Sigmoid colon (tissue), 6 donors: ENCODE measurements at regions not wholly inside any gene's neighbourhood (a gene's known extent, or its start where the extent isn't known, plus 50 kb on each side); places are given as distances from the start of the nearest gene placed in this dataset.

ENCODE experiments used
- DNase-seq: peaks from one replicate; pipeline ENCODE4 v3.0.0-alpha.2; 2019
- H3K27ac ChIP-seq, 4 donors: fragments of 200-600 bp; sonication (generic); one replicate each; pipeline ENCODE4 v1.5.1; 2016 to 2019; ENCODE audit warnings: mild to moderate bottlenecking in 1 of 4
- H3K27me3 ChIP-seq, 3 donors: fragments of 200-600 bp; sonication (generic); one replicate each; pipeline ENCODE4 v1.5.1; 2019; ENCODE audit warnings: mild to moderate bottlenecking in 1 of 3
- H3K36me3 ChIP-seq, 4 donors: fragments of 200-600 bp; sonication (generic); one replicate each; pipeline ENCODE4 v1.5.1; 2016 to 2019
- H3K4me1 ChIP-seq, 4 donors: fragments of 200-600 bp; sonication (generic); one replicate each; pipeline ENCODE4 v1.5.1; 2017 to 2019
- H3K4me3 ChIP-seq, 4 donors: fragments of 200-600 bp; sonication (generic); one replicate each; pipeline ENCODE4 v1.5.1; 2017 to 2019; ENCODE audit warnings: mild to moderate bottlenecking in 2 of 4, moderate library complexity in 1 of 4
- H3K9me3 ChIP-seq, 4 donors: fragments of 200-600 bp in 3 of 4; sonication (generic) in 3 of 4; one replicate each; pipeline versions ENCODE4 v1.5.1 to v1.6.1; 2013 to 2019
- CTCF ChIP-seq, 4 experiments: fragments of 450-650 bp in 3 of 4; fragments of 200-600 bp in 1 of 4; IDR thresholded peaks; one replicate each; pipeline ENCODE4 v1.5.1; 2016 to 2019; ENCODE audit warnings: antibody characterized with exemption in 4 of 4, mild to moderate bottlenecking in 3 of 4, moderate library complexity in 2 of 4
- EP300 ChIP-seq, 4 donors: sonication (generic); formaldehyde crosslinking; IDR thresholded peaks; one replicate each; pipeline ENCODE4 v1.6.1; 2017; ENCODE audit warnings: antibody characterized with exemption in 4 of 4
- POLR2A ChIP-seq, 2 donors: fragments of 450-650 bp; IDR thresholded peaks; one replicate each; pipeline ENCODE4 v1.6.1; 2016; ENCODE audit warnings: antibody characterized with exemption in 2 of 2, mild to moderate bottlenecking in 2 of 2, moderate library complexity in 2 of 2
- POLR2AphosphoS5 ChIP-seq, 4 donors: sonication (generic); formaldehyde crosslinking; IDR thresholded peaks; one replicate each; pipeline ENCODE4 v1.6.1; 2017; ENCODE audit warnings: antibody characterized with exemption in 4 of 4
- WGBS, 2 donors: extraction: QIAGEN DNeasy Blood & Tissue Kit; methylation state at CpG; one replicate each; pipeline ENCODE4 v1.1.7; 2013; 5-methylcytosine and 5-hydroxymethylcytosine counted together
- intact Hi-C: fragments of 100-400 bp; cut with DNase I; formaldehyde crosslinking; loops from one replicate; pipeline ENCODE4 v1.15.1; 2023
- donor health status: healthy with polysubstance abuse.
- donor health status: healthy.

GRCh38 chr20:51280047-51280446, 257.1 kb upstream of the KCNG1 start:
- intact Hi-C loops, result no loop called here
- H3K4me1 ChIP-seq, result peaks cover 0 to 5% (median 0%) of the 10 kb centered on the region in 4 donors
- H3K4me3 ChIP-seq, result no peak overlapping the region
- H3K27me3 ChIP-seq, result peaks cover 0 to 41% (median 7%) of the 10 kb centered on the region in 3 donors
- H3K36me3 ChIP-seq, result no peaks in the 10 kb centered on the region
- H3K27ac ChIP-seq, result no peak overlapping the region
- DNase-seq, result no peak
- TF ChIP-seq EP300 (IDR thresholded peaks at IDR 0.05) (no peak), CTCF (IDR thresholded peaks at IDR 0.05) (no peak), POLR2AphosphoS5 (IDR thresholded peaks at IDR 0.05) (no peak), POLR2A (IDR thresholded peaks at IDR 0.05) (no peak)
- 89 to 92% methylated on average over 6 of the region's 6 CpGs for WGBS, 2 donors
- no peaks in the 10 kb centered on the region for H3K9me3 ChIP-seq

- H3K27ac ChIP-seq, result no peak overlapping the region
- DNase-seq, result no peak
- WGBS, 2 donors, result 87 to 90% methylated on average over 4 of the region's 4 CpGs
- no peak overlapping the region for H3K4me3 ChIP-seq
- peaks cover 0 to 52% (median 7%) of the 10 kb centered on the region in 3 donors for H3K27me3 ChIP-seq
- H3K36me3 ChIP-seq, result no peaks in the 10 kb centered on the region
- peaks cover 0 to 6% (median 1%) of the 10 kb centered on the region in 4 donors for H3K4me1 ChIP-seq
- intact Hi-C loops, result no loop called here
- no peaks in the 10 kb centered on the region for H3K9me3 ChIP-seq
- no peak for TF ChIP-seq EP300 (IDR thresholded peaks at IDR 0.05)
- no peak for TF ChIP-seq CTCF (IDR thresholded peaks at IDR 0.05)
- no peak for TF ChIP-seq POLR2A (IDR thresholded peaks at IDR 0.05)
- TF ChIP-seq POLR2AphosphoS5 (IDR thresholded peaks at IDR 0.05), result no peak
Observed at GRCh38 chr20:51277961-51278360, 255.1 kb upstream of the KCNG1 start.

GRCh38 chr20:51276296-51276695, 253.4 kb upstream of the KCNG1 start:
- H3K27ac ChIP-seq, result no peak overlapping the region
- intact Hi-C loops, result no loop called here
- WGBS, 2 donors, result 53 to 58% methylated on average over 9 of the region's 9 CpGs

GRCh38 chr20:51275826-51276225, 252.9 kb upstream of the KCNG1 start:
- TF ChIP-seq EP300 (IDR thresholded peaks at IDR 0.05) (no peak), POLR2A (IDR thresholded peaks at IDR 0.05) (no peak), CTCF (IDR thresholded peaks at IDR 0.05) (no peak), POLR2AphosphoS5 (IDR thresholded peaks at IDR 0.05) (no peak)
- intact Hi-C loops, result no loop called here
- WGBS, 2 donors, result 35 to 53% methylated on average over 14 of the region's 14 CpGs
- no peaks in the 10 kb centered on the region for H3K36me3 ChIP-seq
- no peak overlapping the region for H3K27ac ChIP-seq
- no peak for DNase-seq
- peaks cover 0 to 52% (median 7%) of the 10 kb centered on the region in 3 donors for H3K27me3 ChIP-seq
- no peak overlapping the region for H3K4me3 ChIP-seq
- peaks cover 0 to 14% (median 6%) of the 10 kb centered on the region in 4 donors for H3K4me1 ChIP-seq
- H3K9me3 ChIP-seq, result no peaks in the 10 kb centered on the region

More at GRCh38 chr20:51276296-51276695, 253.4 kb upstream of the KCNG1 start:
- no peaks in the 10 kb centered on the region for H3K36me3 ChIP-seq
- peaks cover 0 to 52% (median 7%) of the 10 kb centered on the region in 3 donors for H3K27me3 ChIP-seq
- TF ChIP-seq POLR2A (IDR thresholded peaks at IDR 0.05) (no peak), POLR2AphosphoS5 (IDR thresholded peaks at IDR 0.05) (no peak), EP300 (IDR thresholded peaks at IDR 0.05) (no peak)
- DNase-seq, result no peak
- H3K9me3 ChIP-seq, result no peaks in the 10 kb centered on the region
- H3K4me3 ChIP-seq, result no peak overlapping the region
- peaks cover 0 to 14% (median 6%) of the 10 kb centered on the region in 4 donors for H3K4me1 ChIP-seq

GRCh38 chr20:51275181-51275580, 252.3 kb upstream of the KCNG1 start:
- 60 to 76% methylated on average over 5 of the region's 5 CpGs for WGBS, 2 donors
- H3K9me3 ChIP-seq, result peaks cover 0 to 2% (median 0%) of the 10 kb centered on the region in 4 donors
- peaks cover 0 to 52% (median 7%) of the 10 kb centered on the region in 3 donors for H3K27me3 ChIP-seq
- intact Hi-C loops, result no loop called here
- peaks cover 0 to 14% (median 6%) of the 10 kb centered on the region in 4 donors for H3K4me1 ChIP-seq
- no peak overlapping the region for H3K4me3 ChIP-seq
- no peak for DNase-seq
- no peaks in the 10 kb centered on the region for H3K36me3 ChIP-seq
- no peak overlapping the region for H3K27ac ChIP-seq
- TF ChIP-seq POLR2A (IDR thresholded peaks at IDR 0.05), result no peak
- TF ChIP-seq POLR2AphosphoS5 (IDR thresholded peaks at IDR 0.05), result no peak
- TF ChIP-seq CTCF (IDR thresholded peaks at IDR 0.05), result no peak
- no peak for TF ChIP-seq EP300 (IDR thresholded peaks at IDR 0.05)
